HG03103 (cell line): ENCODE measurements at regions not wholly inside any gene's neighbourhood (a gene's known extent, or its start where the extent isn't known, plus 50 kb on each side); places are given as distances from the start of the nearest gene placed in this dataset.

Experiments
- ATAC-seq: cut with Tn5 transposase; IDR thresholded peaks from one replicate; pipeline ENCODE4 v1.9.1; 2021; ENCODE audit warnings: low read depth; ENCODE audit not compliant: unreplicated experiment

DNA sequence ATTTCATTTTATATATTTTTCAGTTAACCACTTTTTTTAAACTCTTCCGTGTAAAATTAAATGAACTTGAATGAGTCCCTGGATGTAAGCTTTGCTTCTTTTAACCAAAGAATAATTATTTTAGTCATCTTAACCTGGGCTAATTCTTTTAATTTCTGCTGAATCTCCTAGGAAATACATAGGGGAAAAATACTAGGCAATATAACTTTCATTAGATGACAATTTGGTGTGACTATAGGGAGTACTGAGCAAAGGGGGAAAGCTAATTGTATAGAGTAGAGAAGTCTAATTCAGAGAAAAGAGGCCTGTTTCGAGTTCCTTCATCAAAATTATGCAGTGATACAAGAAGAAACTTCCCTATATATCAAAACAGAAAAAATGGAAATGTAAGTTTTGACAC lies 388.1 kb downstream of the NOVA1 start:
- no peak for ATAC-seq

DNA sequence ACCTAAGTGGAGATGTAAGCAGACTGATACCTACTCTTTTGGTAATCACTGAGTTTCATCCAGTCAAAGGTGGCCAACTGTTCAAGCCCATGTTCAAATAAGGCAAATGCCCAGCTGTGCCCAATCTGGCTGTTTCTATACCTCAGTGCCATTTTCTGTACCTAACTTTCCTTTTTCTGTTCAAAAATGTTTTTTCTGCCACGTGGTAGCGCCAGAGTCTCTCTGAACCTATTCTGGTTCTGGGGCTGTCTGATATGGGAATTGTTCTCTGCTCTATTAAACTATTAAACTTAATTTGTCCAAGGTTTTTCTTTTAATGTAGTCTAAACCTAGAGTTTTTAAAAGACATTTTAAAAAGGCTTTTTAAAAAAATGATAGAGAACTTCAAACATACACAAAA lies 391.2 kb downstream of the NOVA1 start:
- ATAC-seq: no peak

DNA sequence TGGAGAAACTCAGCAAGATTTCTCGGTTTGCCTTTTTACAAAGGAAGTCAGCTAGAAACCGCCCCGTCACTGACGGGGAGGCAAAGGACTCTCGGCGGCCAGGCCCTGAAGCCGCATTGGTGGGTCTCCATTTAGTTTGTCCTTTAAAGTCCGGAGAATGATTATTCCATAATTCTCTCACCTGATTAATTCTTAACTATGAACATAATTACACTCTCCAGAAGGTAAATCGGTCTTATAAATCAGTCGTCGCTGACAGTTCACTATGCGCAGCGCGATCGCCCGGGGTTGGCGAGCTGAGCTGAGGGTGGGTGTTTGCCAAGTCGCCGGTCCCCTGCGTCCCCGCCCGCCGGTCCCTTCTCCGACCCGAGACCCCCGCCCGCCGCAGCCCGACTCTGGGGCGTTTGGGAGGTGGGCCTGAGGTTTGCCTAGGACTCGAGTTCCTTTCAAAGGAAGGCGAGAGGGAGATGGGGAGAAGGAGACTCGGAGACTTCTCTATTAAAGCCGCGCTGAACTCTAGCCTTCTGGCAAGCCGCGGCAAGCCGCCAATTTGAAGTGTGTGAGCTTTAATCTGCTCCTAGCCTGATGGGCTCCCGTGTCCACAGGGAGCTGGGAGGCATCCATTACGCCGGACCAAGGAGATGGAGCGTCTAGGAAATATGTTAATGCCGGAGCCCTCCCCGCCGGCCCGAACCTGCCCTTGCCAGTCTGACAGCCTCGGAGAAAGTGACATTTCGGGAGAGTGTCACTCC lies 392.9 kb downstream of the NOVA1 start:
- ATAC-seq: no peak

DNA sequence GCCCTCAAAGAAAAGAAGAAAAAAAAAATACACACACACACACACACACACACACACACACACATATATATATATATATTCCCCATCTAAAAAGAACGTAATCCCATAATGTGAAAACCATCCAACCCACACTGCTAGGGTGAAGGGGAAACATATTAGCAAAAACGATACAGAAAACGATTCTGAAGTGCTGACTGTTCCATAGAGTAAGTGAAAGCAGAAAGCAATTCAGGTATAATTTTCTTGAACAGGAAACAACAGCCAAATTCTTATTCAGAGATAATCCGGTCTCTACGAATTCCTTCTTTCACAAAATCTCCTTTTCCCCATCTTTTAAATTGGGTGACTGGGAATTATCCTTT lies 393.5 kb downstream of the NOVA1 start:
- ATAC-seq: no peak

DNA sequence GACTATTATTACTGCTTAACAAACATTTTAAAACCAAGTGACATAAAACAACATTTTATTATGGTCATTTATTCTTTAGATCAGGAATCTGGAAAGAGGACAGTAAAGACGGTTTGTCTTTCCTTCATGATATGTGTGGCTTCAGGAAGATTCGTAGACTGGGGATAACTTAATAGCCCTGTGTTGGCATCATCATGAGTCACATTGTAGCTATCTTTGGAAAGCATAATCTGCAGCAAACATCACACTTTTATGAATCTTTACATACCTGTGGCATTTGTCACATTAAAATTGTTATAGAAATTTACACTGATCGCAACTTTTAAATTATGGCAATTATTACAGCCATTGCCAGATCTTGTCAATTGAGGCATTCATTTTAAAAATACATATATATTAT lies 397.1 kb downstream of the NOVA1 start:
- no peak for ATAC-seq

DNA sequence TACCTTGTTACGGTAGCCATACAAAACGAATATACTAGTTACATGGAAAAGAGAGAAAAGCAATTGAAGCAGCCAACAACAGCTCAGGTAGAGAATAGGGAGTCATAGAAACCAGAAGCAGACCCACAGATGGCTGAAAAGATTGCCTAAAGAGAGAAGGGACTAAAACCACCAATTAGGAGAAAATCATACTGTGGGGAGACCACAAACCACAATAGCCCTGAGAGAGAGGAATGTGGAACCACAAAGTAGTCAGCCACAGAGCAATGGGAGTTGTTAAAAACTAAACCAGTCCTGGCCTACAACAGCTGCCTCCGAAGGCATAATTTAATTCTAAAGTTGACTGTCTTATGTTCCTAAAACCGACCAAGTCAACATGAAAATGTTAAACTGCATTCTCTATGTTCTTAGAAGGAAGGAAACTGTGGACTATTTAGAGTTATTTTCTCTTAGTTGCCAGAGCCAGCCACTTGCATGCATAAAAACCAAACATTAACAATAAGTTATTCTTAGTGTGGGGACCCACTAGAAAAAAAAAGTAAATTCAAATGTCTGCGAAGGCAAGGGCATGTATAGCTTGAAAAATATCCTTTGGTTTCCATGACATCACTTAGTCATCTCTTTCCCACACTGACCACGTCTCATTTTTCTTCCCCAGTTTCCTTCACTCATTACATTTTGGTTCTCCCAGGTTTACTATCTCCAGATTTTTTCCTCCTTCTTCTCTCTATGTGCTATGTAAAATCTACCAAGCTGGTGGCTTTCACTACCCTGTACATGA lies 398.1 kb downstream of the NOVA1 start:
- no peak for ATAC-seq

GRCh38 chr14:26199096-26199495 lies 398.7 kb downstream of the NOVA1 start:
- ATAC-seq: no peak

- ATAC-seq: no peak
These were observed 403.0 kb downstream of the NOVA1 start for GRCh38 chr14:26194816-26195215.

DNA sequence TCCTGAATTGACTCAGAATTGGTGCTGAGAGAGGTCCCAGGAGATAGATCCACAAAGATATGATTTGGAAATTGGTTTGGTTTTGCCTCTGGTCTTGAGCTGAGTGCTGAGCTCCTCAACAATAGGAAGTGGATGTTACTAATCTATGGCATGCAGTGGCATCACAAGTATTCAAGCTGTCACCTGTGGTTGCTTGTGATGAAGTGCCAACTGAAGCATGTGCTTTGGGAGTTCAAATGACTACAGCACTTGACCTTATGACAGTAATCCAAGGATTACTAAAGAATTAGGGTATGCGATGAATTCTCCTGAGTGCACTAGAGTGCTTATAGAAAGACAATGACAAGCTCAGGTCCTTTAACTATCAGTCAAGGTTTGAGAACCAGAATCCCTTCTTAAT lies 406.2 kb downstream of the NOVA1 start:
- ATAC-seq: no peak

DNA sequence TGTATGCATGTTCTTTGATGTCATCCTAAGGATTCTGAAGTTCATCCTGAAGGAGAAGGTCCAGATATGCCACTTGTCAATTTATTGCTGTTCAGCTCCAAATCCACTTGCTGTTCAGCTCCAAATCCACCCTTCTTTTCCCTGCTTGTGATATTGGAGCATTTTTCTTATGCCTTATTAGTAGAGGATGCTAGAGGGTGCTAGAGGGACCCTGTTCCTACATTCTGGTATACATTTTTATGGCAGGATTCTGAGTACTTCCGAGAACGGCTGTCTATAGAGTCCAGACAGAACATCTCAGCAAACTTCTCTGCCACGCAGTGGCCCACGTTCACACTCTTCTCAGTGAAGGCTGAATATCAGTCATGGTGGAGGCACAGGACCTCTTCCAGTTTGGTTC lies 406.7 kb downstream of the NOVA1 start:
- ATAC-seq: no peak

GRCh38 chr14:26190646-26191045 lies 407.2 kb downstream of the NOVA1 start:
- no peak for ATAC-seq

DNA sequence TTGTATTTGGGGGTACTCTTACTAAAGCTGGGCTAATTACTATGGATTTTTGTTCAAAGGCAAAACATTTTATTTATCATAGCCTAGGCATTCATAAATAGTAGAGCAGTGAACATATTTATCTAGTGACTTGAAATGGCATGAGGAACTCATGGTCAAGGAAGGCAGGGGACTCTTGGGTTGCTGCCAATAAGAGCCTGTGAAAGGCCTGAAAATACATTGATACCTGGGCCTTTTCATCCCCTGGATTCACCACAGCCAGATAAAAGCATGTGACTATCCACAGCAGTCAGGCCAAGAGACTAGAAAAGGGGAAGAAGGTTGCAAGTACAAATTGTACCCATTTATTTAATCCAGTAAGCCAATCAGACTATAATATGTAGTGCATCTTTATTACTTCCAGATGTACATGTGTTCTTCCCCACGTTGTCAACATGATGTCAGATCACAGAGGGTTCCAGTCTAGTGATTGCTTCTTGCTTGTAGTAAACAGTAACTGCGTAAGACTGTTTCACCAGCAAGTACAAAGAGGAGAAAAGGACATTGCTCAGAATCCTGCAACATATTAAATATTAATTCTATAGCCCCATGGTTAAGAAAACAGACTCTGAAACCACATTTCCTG lies 409.7 kb downstream of the NOVA1 start:
- no peak for ATAC-seq

GRCh38 chr14:26180221-26180620 lies 417.6 kb downstream of the NOVA1 start:
- no peak for ATAC-seq

- no peak for ATAC-seq
These were observed 422.2 kb downstream of the NOVA1 start for GRCh38 chr14:26175658-26176057.

DNA sequence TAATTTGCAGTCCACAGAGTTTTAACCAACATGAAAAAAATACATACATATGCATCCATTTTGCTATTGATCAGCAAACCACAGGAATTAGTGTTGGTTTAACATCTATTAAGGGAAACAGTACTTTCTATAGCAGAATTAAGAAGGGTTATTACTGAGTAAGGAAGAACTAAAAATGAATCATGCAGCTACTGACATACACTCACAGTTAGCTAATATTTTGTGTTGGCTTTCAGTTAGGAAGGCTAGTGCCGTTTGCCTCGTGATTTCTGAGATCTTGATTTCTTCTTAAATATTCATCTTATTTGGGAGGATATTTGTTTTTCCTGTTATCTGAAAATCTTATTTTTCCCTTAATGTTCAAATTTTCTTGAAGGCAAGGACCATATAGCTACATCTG lies 423.4 kb downstream of the NOVA1 start:
- no peak for ATAC-seq

- no peak for ATAC-seq
These were observed 424.2 kb downstream of the NOVA1 start for GRCh38 chr14:26173581-26174110.

DNA sequence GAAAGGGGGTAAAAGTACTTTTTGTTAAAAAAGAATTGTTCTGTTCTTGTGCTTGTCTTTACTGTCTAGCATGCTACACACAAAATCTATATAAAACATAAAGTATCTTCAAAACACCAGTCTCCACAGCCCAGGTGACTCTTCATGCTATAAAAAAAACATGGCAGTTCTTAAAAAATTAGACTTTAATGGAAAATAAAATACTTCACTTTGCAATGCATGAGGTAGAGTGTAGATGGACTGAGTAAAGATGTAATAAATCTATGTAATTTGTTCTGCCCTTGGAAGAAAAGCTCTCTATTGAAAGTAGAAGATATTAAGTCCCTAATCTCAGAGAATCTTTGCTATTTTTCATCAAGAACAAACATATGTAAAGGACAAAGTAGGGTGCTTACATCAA lies 425.4 kb downstream of the NOVA1 start:
- ATAC-seq: no peak

- no peak for ATAC-seq
These were observed 426.9 kb downstream of the NOVA1 start for GRCh38 chr14:26170885-26171284.

DNA sequence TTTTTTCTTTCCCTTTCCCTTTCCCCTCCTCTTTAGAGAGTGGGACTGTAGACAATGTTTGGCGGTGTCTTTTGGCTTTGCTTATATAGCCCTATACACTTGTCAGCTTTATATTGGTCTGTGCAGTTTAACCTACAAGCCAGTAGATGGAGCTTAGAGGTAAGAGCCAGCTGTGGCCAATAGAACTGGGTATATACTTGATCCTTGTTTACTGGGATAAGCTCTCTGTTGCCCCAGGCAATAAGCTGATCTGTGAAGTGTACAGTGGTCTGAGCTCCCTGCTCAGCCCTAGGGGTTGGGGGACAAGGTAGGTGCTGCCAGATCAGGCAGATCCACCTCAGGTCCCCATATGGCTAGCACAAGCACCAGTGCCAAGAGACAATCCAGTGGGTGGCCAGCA lies 434.1 kb downstream of the NOVA1 start:
- no peak for ATAC-seq

GRCh38 chr14:26157517-26157916 lies 440.3 kb downstream of the NOVA1 start:
- no peak for ATAC-seq

- ATAC-seq: no peak
These were observed 454.8 kb downstream of the NOVA1 start for GRCh38 chr14:26143057-26143456.
